ENCODE measurements at regions not wholly inside any gene's neighbourhood (a gene's known extent, or its start where the extent isn't known, plus 50 kb on each side); places are given as distances from the start of the nearest gene placed in this dataset.

GRCh38 chr6:43897571-43898302, 127.7 kb downstream of the VEGFA start (continued):
- 0 out of 2 replicates have a peak, but pooled peaks have one; percentile 11 for TF ChIP-seq ZNF687 (CRISPR knock-in tag; IDR thresholded peaks at IDR 0.05)
- TF ChIP-seq HNF1B (CRISPR knock-in tag; IDR thresholded peaks at IDR 0.05): peak; percentile 35; the same call in 1 of the 2 replicates

- Histone ChIP-seq H3K36me3 (replicated peaks in 1 of 2; ENCODE audit: control insufficient read depth in 1 of 2, insufficient read depth in 2 of 2, low read length in 2 of 2) (no peaks in the 10 kb centered on the region), H4K20me1 (ENCODE audit: insufficient read depth, low read length) (no peaks in the 10 kb centered on the region), H2AFZ (ENCODE audit: low read length) (no peak overlapping the region), H3K4me2 (ENCODE audit: low read depth, low read length) (no peak overlapping the region), H3K27me3 (ENCODE audit: control insufficient read depth in 1 of 2, insufficient read depth in 2 of 2, low read length in 2 of 2) (peaks cover 0 to 8% of the 10 kb centered on the region in 2 experiments; a peak in 2 of 5 replicates), H3K79me2 (ENCODE audit: insufficient read depth, low read length) (no peaks in the 10 kb centered on the region), H3K4me3 (replicated peaks in 1 of 3; ENCODE audit: insufficient read depth in 1 of 3, low read depth in 2 of 3, low read length in 3 of 3) (no peak overlapping the region), H3K9me3 (ENCODE audit: low read length) (no peaks in the 10 kb centered on the region), H3K4me1 (ENCODE audit: insufficient read depth, low read length) (peaks cover 70% of the 10 kb centered on the region), H3K9ac (ENCODE audit: insufficient read depth, low read depth, low read length) (no peak overlapping the region), H3K27ac (ENCODE audit: extremely low read length, insufficient read depth, low read length) (no peak overlapping the region)
- ATAC-seq: no peak
- no TSS peak for BruUV-seq (replicated peaks)
- peak; percentile 53 for TF ChIP-seq MNT (IDR thresholded peaks at IDR 0.05)
- no peak for TF ChIP-seq KAT7 (CRISPR knock-in tag; IDR thresholded peaks at IDR 0.05; ENCODE audit: borderline replicate concordance)
- WGBS (ENCODE audit: low lambda C conversion rate): 64% methylated on average over 11 of the region's 11 CpGs
- intact Hi-C loops (cut with micrococcal nuclease; ENCODE audit: unreplicated experiment): no loop called here
- ChIA-PET POLR2A (interaction anchor here (1.3 kb wide), 1 partner anchor 30 kb away, joined by 4 read pairs; no protein-coding TSS in a partner anchor), CTCF (ENCODE audit: low intra/inter-chr PET ratio, low total read pairs) (no interaction called here)
- no peak for DNase-seq (ENCODE audit: low spot score)
- in situ Hi-C loops (cut with HindIII; ENCODE audit: extremely low pct_ligation_motif_present, low pct_unique_long_range_greater_than_20kb): no loop called here
- FAIRE-seq: no peak
These were observed 126.6 kb downstream of the VEGFA start for GRCh38 chr6:43896329-43897255.
